Fibroblast of lung (primary cell): ENCODE measurements at regions not wholly inside any gene's neighbourhood (a gene's known extent, or its start where the extent isn't known, plus 50 kb on each side); places are given as distances from the start of the nearest gene placed in this dataset.

Source experiments
- EZH2 ChIP-seq: IDR thresholded peaks from 2 replicates; pipeline ENCODE4 v1.5.1; 2012; ENCODE audit warnings: low read length, control low read depth, mild to moderate bottlenecking; ENCODE audit errors: missing control alignments
- TF ChIP-seq, protein P1 (sequence below), 2 donors: IDR thresholded peaks in 1 of 2; conservative IDR thresholded peaks in 1 of 2; 1 replicate in 1 of 2; 2 replicates in 1 of 2; pipeline ENCODE4 v1.5.1; 2011 to 2012; ENCODE audit warnings: low read length in 2 of 2, control low read depth in 1 of 2, inconsistent platforms in 1 of 2, low read depth in 1 of 2, mild to moderate bottlenecking in 1 of 2

DNA sequence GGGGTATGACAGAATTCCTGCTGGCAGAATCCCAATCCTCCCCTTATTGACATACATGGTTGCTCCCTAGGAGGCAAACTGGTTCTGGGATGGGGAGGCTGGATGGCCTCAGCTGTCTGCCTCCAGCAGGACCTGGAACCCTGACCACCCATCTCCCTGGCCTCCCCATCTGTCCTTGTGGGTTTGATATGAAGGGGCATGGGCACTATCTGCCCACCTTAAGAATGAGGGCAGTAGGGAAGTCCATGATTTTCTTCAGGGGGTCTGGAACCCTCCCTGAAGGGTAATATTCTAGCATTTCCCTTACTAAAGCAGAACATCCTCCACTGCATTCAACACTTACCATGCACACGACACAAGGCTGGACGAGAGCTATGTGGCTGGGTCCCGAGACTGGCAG, 113.6 kb downstream of the VAPA start:
- TF ChIP-seq, protein P1, sequence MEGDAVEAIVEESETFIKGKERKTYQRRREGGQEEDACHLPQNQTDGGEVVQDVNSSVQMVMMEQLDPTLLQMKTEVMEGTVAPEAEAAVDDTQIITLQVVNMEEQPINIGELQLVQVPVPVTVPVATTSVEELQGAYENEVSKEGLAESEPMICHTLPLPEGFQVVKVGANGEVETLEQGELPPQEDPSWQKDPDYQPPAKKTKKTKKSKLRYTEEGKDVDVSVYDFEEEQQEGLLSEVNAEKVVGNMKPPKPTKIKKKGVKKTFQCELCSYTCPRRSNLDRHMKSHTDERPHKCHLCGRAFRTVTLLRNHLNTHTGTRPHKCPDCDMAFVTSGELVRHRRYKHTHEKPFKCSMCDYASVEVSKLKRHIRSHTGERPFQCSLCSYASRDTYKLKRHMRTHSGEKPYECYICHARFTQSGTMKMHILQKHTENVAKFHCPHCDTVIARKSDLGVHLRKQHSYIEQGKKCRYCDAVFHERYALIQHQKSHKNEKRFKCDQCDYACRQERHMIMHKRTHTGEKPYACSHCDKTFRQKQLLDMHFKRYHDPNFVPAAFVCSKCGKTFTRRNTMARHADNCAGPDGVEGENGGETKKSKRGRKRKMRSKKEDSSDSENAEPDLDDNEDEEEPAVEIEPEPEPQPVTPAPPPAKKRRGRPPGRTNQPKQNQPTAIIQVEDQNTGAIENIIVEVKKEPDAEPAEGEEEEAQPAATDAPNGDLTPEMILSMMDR (conservative IDR thresholded peaks at IDR 0.05 in 1 of 2, IDR thresholded peaks at IDR 0.05 in 1 of 2; ENCODE audit: low read depth in 1 of 2, low read length in 2 of 2) = no peak
- TF ChIP-seq EZH2 = no peak
